ENCODE measurements at regions not wholly inside any gene's neighbourhood (a gene's known extent, or its start where the extent isn't known, plus 50 kb on each side); places are given as distances from the start of the nearest gene placed in this dataset.

GRCh38 chr1:82472489-82473131 lies 671.9 kb downstream of the ADGRL2 start:
- Histone ChIP-seq H3K4me3 (ENCODE audit: control insufficient read depth in 1 of 2, extremely low read depth in 1 of 2, low read length in 1 of 2) (no peak overlapping the region), H3K9me3 (no peaks in the 10 kb centered on the region), H3K27me3 (replicated peaks in 1 of 2; ENCODE audit: control insufficient read depth in 2 of 2, extremely low read depth in 1 of 2, insufficient read depth in 2 of 2, low read length in 1 of 2) (no peaks in the 10 kb centered on the region), H3K4me1 (ENCODE audit: control insufficient read depth in 1 of 2, extremely low read depth in 1 of 2, insufficient read depth in 2 of 2, low read length in 2 of 2) (no peaks in the 10 kb centered on the region), H3K36me3 (ENCODE audit: control insufficient read depth in 2 of 2, extremely low read depth in 1 of 2, insufficient read depth in 1 of 2, low read length in 1 of 2) (no peaks in the 10 kb centered on the region), H3K27ac (ENCODE audit: low read length) (no peak overlapping the region)
- Mint-ChIP-seq H3K27ac (no peak overlapping the region), H3K27me3 (no peaks in the 10 kb centered on the region), H3K4me3 (no peak overlapping the region), H3K4me1 (no peaks in the 10 kb centered on the region), H3K36me3 (no peaks in the 10 kb centered on the region), H3K9me3 (peaks cover 7 to 12% (median 9%) of the 10 kb centered on the region in 3 donors)
- WGBS (ENCODE audit: insufficient coverage), result no CpG with 5 or more reads among the region's 2 CpGs
- DNase-seq (no peak), ATAC-seq (replicated peaks in 1 of 4) (no peak)
- ChIA-PET CTCF (no interaction called here), POLR2A (no interaction called here)

- H3K27me3 Mint-ChIP-seq, result no peaks in the 10 kb centered on the region
- ATAC-seq (replicated peaks in 1 of 4) (no peak), DNase-seq (no peak)
- WGBS (ENCODE audit: insufficient coverage), result no CpG with 5 or more reads among the region's 1 CpG
- Histone ChIP-seq H3K27ac (ENCODE audit: low read length) (no peak overlapping the region), H3K4me3 (ENCODE audit: control insufficient read depth in 1 of 2, extremely low read depth in 1 of 2, low read length in 1 of 2) (no peak overlapping the region), H3K9me3 (no peaks in the 10 kb centered on the region), H3K27me3 (replicated peaks in 1 of 2; ENCODE audit: control insufficient read depth in 2 of 2, extremely low read depth in 1 of 2, insufficient read depth in 2 of 2, low read length in 1 of 2) (no peaks in the 10 kb centered on the region), H3K36me3 (ENCODE audit: control insufficient read depth in 2 of 2, extremely low read depth in 1 of 2, insufficient read depth in 1 of 2, low read length in 1 of 2) (no peaks in the 10 kb centered on the region), H3K4me1 (ENCODE audit: control insufficient read depth in 1 of 2, extremely low read depth in 1 of 2, insufficient read depth in 2 of 2, low read length in 2 of 2) (no peaks in the 10 kb centered on the region)
- peaks cover 0 to 4% (median 2%) of the 10 kb centered on the region in 3 donors for H3K9me3 Mint-ChIP-seq
- ChIA-PET POLR2A (no interaction called here), CTCF (no interaction called here)
- H3K36me3 Mint-ChIP-seq, result no peaks in the 10 kb centered on the region
- peaks cover 0 to 2% (median 0%) of the 10 kb centered on the region in 3 donors for H3K4me1 Mint-ChIP-seq
- H3K4me3 Mint-ChIP-seq, result no peak overlapping the region
- H3K27ac Mint-ChIP-seq, result no peak overlapping the region
Observed at GRCh38 chr1:82466891-82467290, 666.2 kb downstream of the ADGRL2 start.

GRCh38 chr1:82466416-82466815 lies 665.7 kb downstream of the ADGRL2 start:
- peaks cover 0 to 4% (median 2%) of the 10 kb centered on the region in 3 donors for H3K9me3 Mint-ChIP-seq
- Histone ChIP-seq H3K4me1 (ENCODE audit: control insufficient read depth in 1 of 2, extremely low read depth in 1 of 2, insufficient read depth in 2 of 2, low read length in 2 of 2) (no peaks in the 10 kb centered on the region), H3K27me3 (replicated peaks in 1 of 2; ENCODE audit: control insufficient read depth in 2 of 2, extremely low read depth in 1 of 2, insufficient read depth in 2 of 2, low read length in 1 of 2) (no peaks in the 10 kb centered on the region), H3K36me3 (ENCODE audit: control insufficient read depth in 2 of 2, extremely low read depth in 1 of 2, insufficient read depth in 1 of 2, low read length in 1 of 2) (no peaks in the 10 kb centered on the region), H3K27ac (ENCODE audit: low read length) (no peak overlapping the region), H3K9me3 (no peaks in the 10 kb centered on the region), H3K4me3 (ENCODE audit: control insufficient read depth in 1 of 2, extremely low read depth in 1 of 2, low read length in 1 of 2) (no peak overlapping the region)
- ATAC-seq (replicated peaks in 1 of 4), result no peak
- DNase-seq, result no peak
- H3K27me3 Mint-ChIP-seq, result no peaks in the 10 kb centered on the region
- H3K36me3 Mint-ChIP-seq, result no peaks in the 10 kb centered on the region
- H3K4me3 Mint-ChIP-seq, result no peak overlapping the region
- no peak overlapping the region for H3K27ac Mint-ChIP-seq
- CTCF ChIA-PET, result no interaction called here
- H3K4me1 Mint-ChIP-seq, result peaks cover 0 to 2% (median 0%) of the 10 kb centered on the region in 3 donors
- POLR2A ChIA-PET, result no interaction called here

- ChIA-PET POLR2A (no interaction called here), CTCF (no interaction called here)
- no peaks in the 10 kb centered on the region for H3K36me3 Mint-ChIP-seq
- Histone ChIP-seq H3K27me3 (replicated peaks in 1 of 2; ENCODE audit: control insufficient read depth in 2 of 2, extremely low read depth in 1 of 2, insufficient read depth in 2 of 2, low read length in 1 of 2) (no peaks in the 10 kb centered on the region), H3K27ac (ENCODE audit: low read length) (no peak overlapping the region), H3K4me3 (ENCODE audit: control insufficient read depth in 1 of 2, extremely low read depth in 1 of 2, low read length in 1 of 2) (no peak overlapping the region), H3K4me1 (ENCODE audit: control insufficient read depth in 1 of 2, extremely low read depth in 1 of 2, insufficient read depth in 2 of 2, low read length in 2 of 2) (no peaks in the 10 kb centered on the region), H3K36me3 (ENCODE audit: control insufficient read depth in 2 of 2, extremely low read depth in 1 of 2, insufficient read depth in 1 of 2, low read length in 1 of 2) (no peaks in the 10 kb centered on the region), H3K9me3 (no peaks in the 10 kb centered on the region)
- no peaks in the 10 kb centered on the region for H3K27me3 Mint-ChIP-seq
- no peak for DNase-seq
- no peak overlapping the region for H3K4me3 Mint-ChIP-seq
- WGBS (ENCODE audit: insufficient coverage), result 90% methylated on average over 2 of the region's 3 CpGs
- no peak for ATAC-seq (replicated peaks in 1 of 4)
- peaks cover 0 to 4% (median 2%) of the 10 kb centered on the region in 3 donors for H3K9me3 Mint-ChIP-seq
- H3K4me1 Mint-ChIP-seq, result peaks cover 0 to 2% (median 0%) of the 10 kb centered on the region in 3 donors
- H3K27ac Mint-ChIP-seq, result no peak overlapping the region
Observed at GRCh38 chr1:82465024-82465423, 664.3 kb downstream of the ADGRL2 start.

- Mint-ChIP-seq H3K36me3 (no peaks in the 10 kb centered on the region), H3K4me1 (peaks cover 0 to 2% (median 0%) of the 10 kb centered on the region in 3 donors), H3K9me3 (peaks cover 0 to 4% (median 2%) of the 10 kb centered on the region in 3 donors), H3K27ac (no peak overlapping the region), H3K4me3 (no peak overlapping the region), H3K27me3 (no peaks in the 10 kb centered on the region)
- Histone ChIP-seq H3K9me3 (no peaks in the 10 kb centered on the region), H3K27me3 (replicated peaks in 1 of 2; ENCODE audit: control insufficient read depth in 2 of 2, extremely low read depth in 1 of 2, insufficient read depth in 2 of 2, low read length in 1 of 2) (no peaks in the 10 kb centered on the region), H3K27ac (ENCODE audit: low read length) (no peak overlapping the region), H3K4me1 (ENCODE audit: control insufficient read depth in 1 of 2, extremely low read depth in 1 of 2, insufficient read depth in 2 of 2, low read length in 2 of 2) (no peaks in the 10 kb centered on the region), H3K36me3 (ENCODE audit: control insufficient read depth in 2 of 2, extremely low read depth in 1 of 2, insufficient read depth in 1 of 2, low read length in 1 of 2) (no peaks in the 10 kb centered on the region), H3K4me3 (ENCODE audit: control insufficient read depth in 1 of 2, extremely low read depth in 1 of 2, low read length in 1 of 2) (no peak overlapping the region)
- ChIA-PET POLR2A (no interaction called here), CTCF (no interaction called here)
- WGBS (ENCODE audit: insufficient coverage), result no CpG with 5 or more reads among the region's 3 CpGs
- DNase-seq, result no peak
- no peak for ATAC-seq (replicated peaks in 1 of 4)
Observed at GRCh38 chr1:82464362-82465001, 663.7 kb downstream of the ADGRL2 start.

GRCh38 chr1:82463951-82464350 lies 663.2 kb downstream of the ADGRL2 start:
- DNase-seq (no peak), ATAC-seq (replicated peaks in 1 of 4) (no peak)
- Mint-ChIP-seq H3K27ac (no peak overlapping the region), H3K9me3 (peaks cover 0 to 4% (median 2%) of the 10 kb centered on the region in 3 donors), H3K4me3 (no peak overlapping the region), H3K27me3 (no peaks in the 10 kb centered on the region), H3K36me3 (no peaks in the 10 kb centered on the region), H3K4me1 (peaks cover 0 to 2% (median 0%) of the 10 kb centered on the region in 3 donors)
- Histone ChIP-seq H3K27me3 (replicated peaks in 1 of 2; ENCODE audit: control insufficient read depth in 2 of 2, extremely low read depth in 1 of 2, insufficient read depth in 2 of 2, low read length in 1 of 2) (no peaks in the 10 kb centered on the region), H3K4me1 (ENCODE audit: control insufficient read depth in 1 of 2, extremely low read depth in 1 of 2, insufficient read depth in 2 of 2, low read length in 2 of 2) (no peaks in the 10 kb centered on the region), H3K9me3 (no peaks in the 10 kb centered on the region), H3K4me3 (ENCODE audit: control insufficient read depth in 1 of 2, extremely low read depth in 1 of 2, low read length in 1 of 2) (no peak overlapping the region), H3K27ac (ENCODE audit: low read length) (no peak overlapping the region), H3K36me3 (ENCODE audit: control insufficient read depth in 2 of 2, extremely low read depth in 1 of 2, insufficient read depth in 1 of 2, low read length in 1 of 2) (no peaks in the 10 kb centered on the region)
- CTCF ChIA-PET, result no interaction called here
- POLR2A ChIA-PET, result no interaction called here
- WGBS (ENCODE audit: insufficient coverage), result no CpG with 5 or more reads among the region's 1 CpG

All from T-cell (primary cell).